PC-9 (cell line): ENCODE measurements at regions not wholly inside any gene's neighbourhood (a gene's known extent, or its start where the extent isn't known, plus 50 kb on each side); places are given as distances from the start of the nearest gene placed in this dataset.

ENCODE experiments used
- BruUV-seq: library from RNA; stranded (reverse); fragments of 400-500 nt; replicated peaks from 2 replicates; lab custom pipeline; 2021; lab: Mats Ljungman, UMichigan
- CTCF ChIA-PET: fragments of 300-600 bp; sonication (Branson Sonifier 250); formaldehyde crosslinking; loops from one replicate; lab custom pipeline; 2022; ENCODE audit warnings: antibody characterized with exemption; lab: Charles Lee
- POLR2A ChIA-PET: fragments of 300-600 bp; sonication (Branson Sonifier 250); formaldehyde crosslinking; loops from one replicate; lab custom pipeline; 2022; ENCODE audit warnings: antibody characterized with exemption; ENCODE audit not compliant: unreplicated experiment; lab: Charles Lee
- DNase-seq, 2 experiments: peaks; one replicate each; pipeline versions ENCODE4 v3.0.0 to v3.0.0-alpha.2; 2015 to 2022; ENCODE audit warnings: mixed read lengths in 1 of 2
- H2AFZ ChIP-seq: fragments of 200-600 bp; sonication (generic); 2 replicates; pipeline ENCODE4 v1.8.1; 2017; ENCODE audit warnings: antibody characterized with exemption
- H3F3A ChIP-seq: fragments of 200-600 bp; sonication (generic); 2 replicates; pipeline ENCODE4 v1.8.1; 2017; ENCODE audit warnings: antibody characterized with exemption, mild to moderate bottlenecking, low read depth; ENCODE audit not compliant: insufficient read depth
- H3K27ac ChIP-seq: fragments of 200-600 bp; sonication (generic); 2 replicates; pipeline ENCODE4 v1.6.1; 2016; ENCODE audit warnings: mixed run types
- H3K27me3 ChIP-seq: fragments of 200-600 bp; sonication (generic); 2 replicates; pipeline ENCODE4 v1.6.1; 2016; ENCODE audit warnings: low read depth, mixed run types; ENCODE audit not compliant: insufficient read depth
- H3K36me3 ChIP-seq: fragments of 200-600 bp; sonication (generic); 2 replicates; pipeline ENCODE4 v1.6.1; 2016; ENCODE audit warnings: low read depth, mixed run types
- H3K4me1 ChIP-seq: fragments of 200-600 bp; sonication (generic); replicated peaks from 2 replicates; pipeline ENCODE4 v1.6.1; 2016; ENCODE audit warnings: mixed run types; ENCODE audit not compliant: insufficient read depth
- H3K4me2 ChIP-seq: fragments of 200-600 bp; sonication (generic); 2 replicates; pipeline ENCODE4 v1.6.1; 2017; ENCODE audit warnings: mixed run types
- H3K4me3 ChIP-seq: fragments of 200-600 bp; sonication (generic); 2 replicates; pipeline ENCODE4 v1.6.1; 2016; ENCODE audit warnings: mixed run types
- H3K79me2 ChIP-seq: fragments of 200-600 bp; sonication (generic); 2 replicates; pipeline ENCODE4 v1.6.1; 2017; ENCODE audit warnings: low read depth, mixed run types
- H3K9me2 ChIP-seq: fragments of 200-600 bp; sonication (generic); 2 replicates; pipeline ENCODE4 v1.8.1; 2017; ENCODE audit warnings: mild to moderate bottlenecking; ENCODE audit not compliant: insufficient read depth
- H3K9me3 ChIP-seq: fragments of 200-600 bp; sonication (generic); 2 replicates; pipeline ENCODE4 v1.8.1; 2016; ENCODE audit warnings: low read depth; ENCODE audit not compliant: insufficient read depth
- H4K20me1 ChIP-seq: fragments of 200-600 bp; sonication (generic); 2 replicates; pipeline ENCODE4 v1.8.1; 2017; ENCODE audit not compliant: insufficient read depth
- EZH2 ChIP-seq: fragments of 200-600 bp; sonication (generic); IDR thresholded peaks from 2 replicates; pipeline ENCODE4 v1.8.0; 2017; ENCODE audit warnings: antibody characterized with exemption, low read depth
- intact Hi-C: fragments of 100-400 bp; cut with micrococcal nuclease; formaldehyde crosslinking; loops from one replicate; pipeline ENCODE4 v1.10.0; 2022; ENCODE audit not compliant: unreplicated experiment
- TF ChIP-seq, protein P1 (sequence below): fragments of 200-600 bp; sonication (generic); conservative IDR thresholded peaks from 2 replicates; pipeline ENCODE4 v1.6.1; 2017; ENCODE audit warnings: mixed run types, antibody characterized with exemption, mild to moderate bottlenecking, moderate library complexity

DNA sequence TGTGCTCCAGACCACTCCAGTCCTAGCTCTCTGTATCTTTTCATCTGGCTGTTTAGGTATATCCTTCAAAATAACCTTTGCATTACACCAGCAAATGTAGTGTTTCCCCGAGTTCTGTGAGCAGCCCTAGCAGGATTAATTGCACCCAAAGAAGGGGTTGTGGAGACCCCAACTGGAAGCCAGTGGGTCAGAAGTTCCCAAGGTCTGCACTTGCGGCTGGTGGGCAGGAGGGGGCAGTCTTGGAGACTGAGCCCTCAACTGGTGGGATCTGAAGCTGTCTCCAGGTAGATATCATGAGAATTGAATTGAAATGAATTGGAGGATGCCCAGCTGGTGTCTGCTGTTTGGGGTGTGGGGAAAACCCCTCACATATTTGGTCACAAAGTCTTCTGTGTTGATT lies 1485.3 kb upstream of the TENM3 start:
- no peak for TF ChIP-seq EZH2
- TF ChIP-seq, protein P1, sequence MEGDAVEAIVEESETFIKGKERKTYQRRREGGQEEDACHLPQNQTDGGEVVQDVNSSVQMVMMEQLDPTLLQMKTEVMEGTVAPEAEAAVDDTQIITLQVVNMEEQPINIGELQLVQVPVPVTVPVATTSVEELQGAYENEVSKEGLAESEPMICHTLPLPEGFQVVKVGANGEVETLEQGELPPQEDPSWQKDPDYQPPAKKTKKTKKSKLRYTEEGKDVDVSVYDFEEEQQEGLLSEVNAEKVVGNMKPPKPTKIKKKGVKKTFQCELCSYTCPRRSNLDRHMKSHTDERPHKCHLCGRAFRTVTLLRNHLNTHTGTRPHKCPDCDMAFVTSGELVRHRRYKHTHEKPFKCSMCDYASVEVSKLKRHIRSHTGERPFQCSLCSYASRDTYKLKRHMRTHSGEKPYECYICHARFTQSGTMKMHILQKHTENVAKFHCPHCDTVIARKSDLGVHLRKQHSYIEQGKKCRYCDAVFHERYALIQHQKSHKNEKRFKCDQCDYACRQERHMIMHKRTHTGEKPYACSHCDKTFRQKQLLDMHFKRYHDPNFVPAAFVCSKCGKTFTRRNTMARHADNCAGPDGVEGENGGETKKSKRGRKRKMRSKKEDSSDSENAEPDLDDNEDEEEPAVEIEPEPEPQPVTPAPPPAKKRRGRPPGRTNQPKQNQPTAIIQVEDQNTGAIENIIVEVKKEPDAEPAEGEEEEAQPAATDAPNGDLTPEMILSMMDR = no peak
- BruUV-seq = no TSS peak
- intact Hi-C loops = no loop called here

DNA sequence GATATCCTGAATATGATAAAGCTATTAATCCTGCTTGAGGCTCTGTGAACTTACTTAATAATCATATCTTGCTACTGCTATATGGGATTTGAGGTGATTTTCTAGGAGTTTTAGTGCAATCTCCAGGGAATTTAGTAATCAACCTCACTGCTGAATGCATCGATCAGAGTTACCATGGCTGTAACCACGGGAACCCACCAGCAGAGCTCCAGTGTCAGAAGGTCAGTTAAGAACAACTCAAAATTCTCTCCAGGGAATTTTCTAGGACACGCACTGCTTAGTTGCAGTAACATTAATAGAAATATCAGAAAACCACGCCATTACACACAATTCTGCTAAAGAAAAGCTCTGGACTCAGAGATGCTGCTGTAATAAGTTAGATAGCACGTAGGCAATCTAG lies 1477.2 kb upstream of the TENM3 start:
- no peak for DNase-seq
- Histone ChIP-seq H3K36me3 (no peaks in the 10 kb centered on the region), H3K4me1 (no peaks in the 10 kb centered on the region), H3K79me2 (no peaks in the 10 kb centered on the region), H3K9me2 (no peaks in the 10 kb centered on the region), H2AFZ (no peak overlapping the region), H4K20me1 (no peaks in the 10 kb centered on the region), H3K27me3 (no peaks in the 10 kb centered on the region), H3F3A (no peaks in the 10 kb centered on the region), H3K27ac (no peak overlapping the region), H3K9me3 (no peaks in the 10 kb centered on the region), H3K4me2 (no peak overlapping the region), H3K4me3 (no peak overlapping the region)
- ChIA-PET CTCF (no interaction called here), POLR2A (no interaction called here)
- TF ChIP-seq, protein P1 = no peak
- no peak for TF ChIP-seq EZH2
- intact Hi-C loops = no loop called here
- no TSS peak for BruUV-seq

More for the DNA sequence above, 1485.3 kb upstream of the TENM3 start:
- H4K20me1 ChIP-seq = no peaks in the 10 kb centered on the region
- CTCF ChIA-PET = no interaction called here
- DNase-seq = no peak
- H3K9me3 ChIP-seq = no peaks in the 10 kb centered on the region
- H3K36me3 ChIP-seq = no peaks in the 10 kb centered on the region
- no peak overlapping the region for H3K27ac ChIP-seq
- H3K79me2 ChIP-seq = no peaks in the 10 kb centered on the region
- H3K9me2 ChIP-seq = no peaks in the 10 kb centered on the region
- no peaks in the 10 kb centered on the region for H3K27me3 ChIP-seq
- H3K4me2 ChIP-seq = no peak overlapping the region
- no peaks in the 10 kb centered on the region for H3K4me1 ChIP-seq
- POLR2A ChIA-PET = no interaction called here
- no peak overlapping the region for H3K4me3 ChIP-seq
- no peak overlapping the region for H2AFZ ChIP-seq
- H3F3A ChIP-seq = no peaks in the 10 kb centered on the region

DNA sequence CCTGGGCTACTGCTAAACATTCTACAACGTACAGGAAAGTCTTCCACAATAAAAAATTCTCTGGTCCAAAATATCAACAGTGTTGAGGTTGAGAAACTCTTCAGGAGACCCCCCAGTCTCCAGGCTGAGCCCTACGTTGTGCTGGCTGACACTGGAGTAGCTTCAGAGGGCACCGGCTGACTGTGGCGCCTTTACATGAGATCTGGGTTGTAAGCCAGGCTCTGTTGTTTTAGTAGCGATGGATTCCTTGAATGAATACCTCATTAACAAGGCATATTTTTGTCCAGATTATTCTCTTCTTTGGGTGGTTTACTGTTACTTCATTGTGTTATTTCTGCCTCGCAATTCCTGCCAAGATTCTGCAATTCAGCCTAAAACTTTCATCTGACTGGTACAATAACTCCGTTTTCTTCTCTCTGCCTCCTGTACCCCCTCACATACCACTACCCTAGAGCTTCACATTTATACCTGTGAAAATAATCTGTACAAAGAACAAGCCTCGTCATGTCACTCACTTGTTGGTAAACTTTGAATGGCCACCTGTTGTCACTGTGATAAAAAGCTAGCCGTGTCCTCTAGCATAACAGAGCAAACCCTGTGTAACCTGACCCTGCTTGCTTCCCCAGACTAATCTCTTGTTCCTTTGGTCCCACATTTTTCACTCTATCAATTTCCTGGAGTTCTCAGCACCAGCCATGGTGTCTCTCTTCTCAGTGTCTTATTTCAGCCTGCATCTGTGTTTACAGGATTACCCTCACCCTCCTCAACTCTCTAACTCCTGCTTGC lies 1476.1 kb upstream of the TENM3 start:
- Histone ChIP-seq H3K79me2 (no peaks in the 10 kb centered on the region), H2AFZ (no peak overlapping the region), H4K20me1 (no peaks in the 10 kb centered on the region), H3K27ac (no peak overlapping the region), H3F3A (no peaks in the 10 kb centered on the region), H3K4me1 (no peaks in the 10 kb centered on the region), H3K36me3 (no peaks in the 10 kb centered on the region), H3K9me2 (no peaks in the 10 kb centered on the region), H3K4me2 (no peak overlapping the region), H3K9me3 (no peaks in the 10 kb centered on the region), H3K4me3 (no peak overlapping the region), H3K27me3 (no peaks in the 10 kb centered on the region)
- DNase-seq = no peak
- ChIA-PET POLR2A (no interaction called here), CTCF (no interaction called here)
- intact Hi-C loops = no loop called here
- TF ChIP-seq, protein P1 = no peak
- TF ChIP-seq EZH2 = no peak
- no TSS peak for BruUV-seq
